ENCODE measurements at regions not wholly inside any gene's neighbourhood (a gene's known extent, or its start where the extent isn't known, plus 50 kb on each side); places are given as distances from the start of the nearest gene placed in this dataset.

GRCh38 chr4:110945600-110945999 lies 322.7 kb upstream of the PITX2 start:
- TF ChIP-seq CTCF (IDR thresholded peaks at IDR 0.05) (no peak), POLR2A (IDR thresholded peaks at IDR 0.05) (no peak), POLR2AphosphoS5 (IDR thresholded peaks at IDR 0.05) (no peak)
